CD14-positive monocyte (primary cell): ENCODE measurements at regions not wholly inside any gene's neighbourhood (a gene's known extent, or its start where the extent isn't known, plus 50 kb on each side); places are given as distances from the start of the nearest gene placed in this dataset.

Experiments
- DNase-seq, 3 donors: peaks; one replicate each; pipeline ENCODE4 v3.0.0-alpha.2; 2011 to 2022
- H2AFZ ChIP-seq: 2 replicates; pipeline ENCODE4 v1.6.0; 2012; ENCODE audit warnings: mild to moderate bottlenecking, low read depth, low read length, inconsistent platforms; ENCODE audit not compliant: insufficient read depth, poor library complexity, severe bottlenecking
- H3K27ac ChIP-seq, 2 donors: 1 replicate in 1 of 2; 2 replicates in 1 of 2; pipeline ENCODE4 v1.5.1; 2012 to 2013; ENCODE audit warnings: low read length in 2 of 2, control low read depth in 1 of 2, inconsistent platforms in 1 of 2, low read depth in 1 of 2, mild to moderate bottlenecking in 1 of 2
- H3K27me3 ChIP-seq, 2 donors: one replicate each; pipeline versions ENCODE4 v1.6.0 to v1.6.1; 2011 to 2013; ENCODE audit warnings: low read length in 2 of 2; ENCODE audit not compliant: control insufficient read depth in 2 of 2, insufficient read depth in 2 of 2
- H3K36me3 ChIP-seq, 2 donors: replicated peaks in 1 of 2; 1 replicate in 1 of 2; 2 replicates in 1 of 2; pipeline versions ENCODE4 v1.5.1 to v1.6.1; 2012 to 2013; ENCODE audit warnings: low read length in 2 of 2, control low read depth in 1 of 2, inconsistent platforms in 1 of 2, mild to moderate bottlenecking in 1 of 2; ENCODE audit not compliant: insufficient read depth in 2 of 2, control insufficient read depth in 1 of 2
- H3K4me1 ChIP-seq, 2 donors: 1 replicate in 1 of 2; 2 replicates in 1 of 2; pipeline versions ENCODE4 v1.5.1 to v1.6.1; 2012 to 2013; ENCODE audit warnings: low read length in 2 of 2, control low read depth in 1 of 2, inconsistent platforms in 1 of 2, mild to moderate bottlenecking in 1 of 2, moderate library complexity in 1 of 2; ENCODE audit not compliant: insufficient read depth in 2 of 2, control insufficient read depth in 1 of 2
- H3K4me2 ChIP-seq: replicated peaks from 2 replicates; pipeline ENCODE3; 2012; ENCODE audit warnings: low read length, moderate library complexity, mild to moderate bottlenecking; ENCODE audit not compliant: poor library complexity, severe bottlenecking; ENCODE audit errors: extremely low read depth
- H3K4me3 ChIP-seq, 3 experiments: fragments of 200-600 bp in 1 of 3; sonication (generic) in 1 of 3; replicated peaks in 1 of 3; 1 replicate in 2 of 3; 2 replicates in 1 of 3; pipeline ENCODE4 v1.5.1; 2011 to 2013; ENCODE audit warnings: low read length in 3 of 3, mild to moderate bottlenecking in 3 of 3, control low read depth in 2 of 3, low read depth in 2 of 3, inconsistent platforms in 1 of 3, moderate library complexity in 1 of 3
- H3K79me2 ChIP-seq: 2 replicates; pipeline ENCODE4 v1.6.0; 2012; ENCODE audit warnings: mild to moderate bottlenecking, control low read depth, inconsistent platforms, low read length, moderate library complexity; ENCODE audit not compliant: insufficient read depth
- H3K9ac ChIP-seq: 2 replicates; pipeline ENCODE4 v1.6.0; 2017; ENCODE audit warnings: low read length, mild to moderate bottlenecking; ENCODE audit not compliant: insufficient read depth, poor library complexity, severe bottlenecking
- H3K9me3 ChIP-seq, 2 donors: replicated peaks in 1 of 2; 1 replicate in 1 of 2; 2 replicates in 1 of 2; pipeline versions ENCODE4 v1.5.1 to v1.6.1; 2012 to 2013; ENCODE audit warnings: low read length in 2 of 2, control low read depth in 1 of 2; ENCODE audit not compliant: control insufficient read depth in 1 of 2, insufficient read depth in 1 of 2
- H4K20me1 ChIP-seq: 2 replicates; pipeline ENCODE4 v1.6.0; 2012; ENCODE audit warnings: mild to moderate bottlenecking, low read length, control low read depth, moderate library complexity; ENCODE audit not compliant: insufficient read depth
- H3K27ac Mint-ChIP-seq, 7 donors: one replicate each; pipeline ENCODE4 v1.8.0; 2020; ENCODE audit warnings: mild to moderate bottlenecking in 7 of 7, mixed read lengths in 7 of 7, moderate library complexity in 6 of 7, inconsistent platforms in 2 of 7
- H3K27me3 Mint-ChIP-seq, 3 donors: one replicate each; pipeline ENCODE4 v1.8.0; 2021 to 2022; ENCODE audit warnings: low read depth in 3 of 3, mild to moderate bottlenecking in 3 of 3, mixed read lengths in 3 of 3, moderate library complexity in 3 of 3, inconsistent platforms in 1 of 3
- H3K36me3 Mint-ChIP-seq, 2 donors: one replicate each; pipeline ENCODE4 v1.8.0; 2020; ENCODE audit warnings: mixed read lengths in 2 of 2, inconsistent platforms in 1 of 2, mild to moderate bottlenecking in 1 of 2
- H3K4me1 Mint-ChIP-seq: one replicate; pipeline ENCODE4 v1.8.0; 2020; ENCODE audit warnings: mild to moderate bottlenecking, mixed read lengths
- H3K4me3 Mint-ChIP-seq, 2 donors: one replicate each; pipeline ENCODE4 v1.8.0; 2020; ENCODE audit warnings: mild to moderate bottlenecking in 2 of 2, mixed read lengths in 2 of 2, moderate library complexity in 1 of 2
- H3K9me3 Mint-ChIP-seq, 7 donors: one replicate each; pipeline ENCODE4 v1.8.0; 2020 to 2022; ENCODE audit warnings: mixed read lengths in 7 of 7, mild to moderate bottlenecking in 6 of 7, moderate library complexity in 6 of 7, inconsistent platforms in 2 of 7
- CTCF ChIP-seq: fragments of 200-600 bp; IDR thresholded peaks from one replicate; pipeline ENCODE4 v1.8.0; 2022; ENCODE audit warnings: antibody characterized with exemption, mild to moderate bottlenecking
- WGBS: methylation state at CpG from one replicate; pipeline ENCODE4 v1.1.5; 2013; ENCODE audit warnings: missing lambda C conversion rate; ENCODE audit not compliant: insufficient coverage; 5-methylcytosine and 5-hydroxymethylcytosine counted together
- intact Hi-C, 2 donors: fragments of 100-400 bp; cut with micrococcal nuclease; formaldehyde crosslinking; loops; one replicate each; pipeline versions ENCODE4 v1.15.0 to v1.15.1; 2023

- H3K9me3 ChIP-seq = no peaks in the 10 kb centered on the region
- H2AFZ ChIP-seq = no peak overlapping the region
- no peaks in the 10 kb centered on the region for H4K20me1 ChIP-seq
- intact Hi-C loops = no loop called here
- no peak overlapping the region for H3K27ac ChIP-seq
- no peaks in the 10 kb centered on the region for H3K36me3 ChIP-seq
- Mint-ChIP-seq H3K36me3 (no peaks in the 10 kb centered on the region), H3K27me3 (peaks cover 0 to under 1% (median 0%) of the 10 kb centered on the region in 3 donors), H3K4me1 (no peaks in the 10 kb centered on the region), H3K9me3 (peaks cover 0 to 5% (median 0%) of the 10 kb centered on the region in 7 donors), H3K4me3 (no peak overlapping the region), H3K27ac (no peak overlapping the region)
- no peak overlapping the region for H3K4me3 ChIP-seq
- no peaks in the 10 kb centered on the region for H3K27me3 ChIP-seq
- 89% methylated on average over 1 of the region's 2 CpGs for WGBS
- TF ChIP-seq CTCF = no peak
- no peak for DNase-seq
- no peaks in the 10 kb centered on the region for H3K79me2 ChIP-seq
- H3K9ac ChIP-seq = no peak overlapping the region
- no peak overlapping the region for H3K4me2 ChIP-seq
- no peaks in the 10 kb centered on the region for H3K4me1 ChIP-seq
These were observed 361.0 kb upstream of the SEMA6A start for GRCh38 chr5:116935561-116936162.

GRCh38 chr5:116930616-116931015 lies 356.0 kb upstream of the SEMA6A start:
- no peaks in the 10 kb centered on the region for H3K4me1 Mint-ChIP-seq
- Histone ChIP-seq H3K79me2 (no peaks in the 10 kb centered on the region), H3K9me3 (no peaks in the 10 kb centered on the region), H3K27ac (no peak overlapping the region), H3K36me3 (no peaks in the 10 kb centered on the region), H4K20me1 (no peaks in the 10 kb centered on the region), H2AFZ (no peak overlapping the region), H3K4me2 (no peak overlapping the region), H3K27me3 (no peaks in the 10 kb centered on the region), H3K4me1 (no peaks in the 10 kb centered on the region), H3K9ac (no peak overlapping the region), H3K4me3 (no peak overlapping the region)
- no peak overlapping the region for H3K27ac Mint-ChIP-seq
- peaks cover 0 to 2% (median 0%) of the 10 kb centered on the region in 3 donors for H3K27me3 Mint-ChIP-seq
- DNase-seq = no peak
- intact Hi-C loops = no loop called here
- TF ChIP-seq CTCF = no peak
- peaks cover 0 to 3% (median 0%) of the 10 kb centered on the region in 7 donors for H3K9me3 Mint-ChIP-seq
- no CpG with 5 or more reads among the region's 1 CpG for WGBS
- no peaks in the 10 kb centered on the region for H3K36me3 Mint-ChIP-seq
- H3K4me3 Mint-ChIP-seq = no peak overlapping the region
